K562 (cell line): ENCODE measurements at regions not wholly inside any gene's neighbourhood (a gene's known extent, or its start where the extent isn't known, plus 50 kb on each side); places are given as distances from the start of the nearest gene placed in this dataset.

ENCODE experiments used
- ETV5 ChIP-seq: sonication (generic); formaldehyde crosslinking; IDR thresholded peaks from 2 replicates; pipeline ENCODE4 v1.4.0; 2020; ENCODE audit warnings: low read depth, mild to moderate bottlenecking, missing genetic modification reagents
- ZBTB7A ChIP-seq: IDR thresholded peaks from 2 replicates; pipeline ENCODE4 v1.6.1; 2011; ENCODE audit warnings: low read depth, mild to moderate bottlenecking, low read length, moderate library complexity, borderline replicate concordance; ENCODE audit not compliant: control insufficient read depth
- TF ChIP-seq, protein P1 (sequence below): sonication (generic); formaldehyde crosslinking; IDR thresholded peaks from 2 replicates; pipeline ENCODE4 v1.8.0; 2023; ENCODE audit warnings: missing genetic modification reagents, mild to moderate bottlenecking, borderline replicate concordance
- TF ChIP-seq, protein P2 (sequence below): fragments of 150-350 bp; conservative IDR thresholded peaks from 2 replicates; pipeline ENCODE4 v1.6.1; 2014; ENCODE audit warnings: low read length
- TF ChIP-seq, protein P3 (sequence below): fragments of 250-450 bp; sonication (Bioruptor Pico); IDR thresholded peaks from 2 replicates; pipeline ENCODE4 v1.8.0; 2022; ENCODE audit warnings: moderate library complexity, mild to moderate bottlenecking, inconsistent platforms

DNA sequence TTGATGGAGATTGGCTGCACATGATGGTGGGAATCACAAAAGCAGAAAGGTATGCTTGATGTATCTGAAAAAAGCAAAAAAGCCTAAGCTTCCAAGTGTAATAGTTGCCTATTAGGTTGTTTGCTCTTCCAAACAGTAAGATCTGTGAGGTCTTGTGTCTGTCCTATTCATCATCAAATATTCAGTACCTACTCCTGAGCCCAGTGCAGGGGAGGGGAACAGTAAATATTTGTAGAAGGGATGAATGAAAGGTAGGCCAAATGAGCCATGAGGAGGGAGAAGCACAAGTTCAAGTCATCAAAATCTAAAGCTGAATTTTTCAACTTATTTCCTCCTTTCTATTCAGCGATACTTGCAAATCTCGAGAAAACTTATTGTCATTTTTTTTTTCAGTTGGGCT is 153.2 kb upstream of the ETAA1 start (continued):
- TF ChIP-seq, protein P1, sequence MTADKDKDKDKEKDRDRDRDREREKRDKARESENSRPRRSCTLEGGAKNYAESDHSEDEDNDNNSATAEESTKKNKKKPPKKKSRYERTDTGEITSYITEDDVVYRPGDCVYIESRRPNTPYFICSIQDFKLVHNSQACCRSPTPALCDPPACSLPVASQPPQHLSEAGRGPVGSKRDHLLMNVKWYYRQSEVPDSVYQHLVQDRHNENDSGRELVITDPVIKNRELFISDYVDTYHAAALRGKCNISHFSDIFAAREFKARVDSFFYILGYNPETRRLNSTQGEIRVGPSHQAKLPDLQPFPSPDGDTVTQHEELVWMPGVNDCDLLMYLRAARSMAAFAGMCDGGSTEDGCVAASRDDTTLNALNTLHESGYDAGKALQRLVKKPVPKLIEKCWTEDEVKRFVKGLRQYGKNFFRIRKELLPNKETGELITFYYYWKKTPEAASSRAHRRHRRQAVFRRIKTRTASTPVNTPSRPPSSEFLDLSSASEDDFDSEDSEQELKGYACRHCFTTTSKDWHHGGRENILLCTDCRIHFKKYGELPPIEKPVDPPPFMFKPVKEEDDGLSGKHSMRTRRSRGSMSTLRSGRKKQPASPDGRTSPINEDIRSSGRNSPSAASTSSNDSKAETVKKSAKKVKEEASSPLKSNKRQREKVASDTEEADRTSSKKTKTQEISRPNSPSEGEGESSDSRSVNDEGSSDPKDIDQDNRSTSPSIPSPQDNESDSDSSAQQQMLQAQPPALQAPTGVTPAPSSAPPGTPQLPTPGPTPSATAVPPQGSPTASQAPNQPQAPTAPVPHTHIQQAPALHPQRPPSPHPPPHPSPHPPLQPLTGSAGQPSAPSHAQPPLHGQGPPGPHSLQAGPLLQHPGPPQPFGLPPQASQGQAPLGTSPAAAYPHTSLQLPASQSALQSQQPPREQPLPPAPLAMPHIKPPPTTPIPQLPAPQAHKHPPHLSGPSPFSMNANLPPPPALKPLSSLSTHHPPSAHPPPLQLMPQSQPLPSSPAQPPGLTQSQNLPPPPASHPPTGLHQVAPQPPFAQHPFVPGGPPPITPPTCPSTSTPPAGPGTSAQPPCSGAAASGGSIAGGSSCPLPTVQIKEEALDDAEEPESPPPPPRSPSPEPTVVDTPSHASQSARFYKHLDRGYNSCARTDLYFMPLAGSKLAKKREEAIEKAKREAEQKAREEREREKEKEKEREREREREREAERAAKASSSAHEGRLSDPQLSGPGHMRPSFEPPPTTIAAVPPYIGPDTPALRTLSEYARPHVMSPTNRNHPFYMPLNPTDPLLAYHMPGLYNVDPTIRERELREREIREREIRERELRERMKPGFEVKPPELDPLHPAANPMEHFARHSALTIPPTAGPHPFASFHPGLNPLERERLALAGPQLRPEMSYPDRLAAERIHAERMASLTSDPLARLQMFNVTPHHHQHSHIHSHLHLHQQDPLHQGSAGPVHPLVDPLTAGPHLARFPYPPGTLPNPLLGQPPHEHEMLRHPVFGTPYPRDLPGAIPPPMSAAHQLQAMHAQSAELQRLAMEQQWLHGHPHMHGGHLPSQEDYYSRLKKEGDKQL (CRISPR knock-in tag), result no peak
- TF ChIP-seq, protein P2, sequence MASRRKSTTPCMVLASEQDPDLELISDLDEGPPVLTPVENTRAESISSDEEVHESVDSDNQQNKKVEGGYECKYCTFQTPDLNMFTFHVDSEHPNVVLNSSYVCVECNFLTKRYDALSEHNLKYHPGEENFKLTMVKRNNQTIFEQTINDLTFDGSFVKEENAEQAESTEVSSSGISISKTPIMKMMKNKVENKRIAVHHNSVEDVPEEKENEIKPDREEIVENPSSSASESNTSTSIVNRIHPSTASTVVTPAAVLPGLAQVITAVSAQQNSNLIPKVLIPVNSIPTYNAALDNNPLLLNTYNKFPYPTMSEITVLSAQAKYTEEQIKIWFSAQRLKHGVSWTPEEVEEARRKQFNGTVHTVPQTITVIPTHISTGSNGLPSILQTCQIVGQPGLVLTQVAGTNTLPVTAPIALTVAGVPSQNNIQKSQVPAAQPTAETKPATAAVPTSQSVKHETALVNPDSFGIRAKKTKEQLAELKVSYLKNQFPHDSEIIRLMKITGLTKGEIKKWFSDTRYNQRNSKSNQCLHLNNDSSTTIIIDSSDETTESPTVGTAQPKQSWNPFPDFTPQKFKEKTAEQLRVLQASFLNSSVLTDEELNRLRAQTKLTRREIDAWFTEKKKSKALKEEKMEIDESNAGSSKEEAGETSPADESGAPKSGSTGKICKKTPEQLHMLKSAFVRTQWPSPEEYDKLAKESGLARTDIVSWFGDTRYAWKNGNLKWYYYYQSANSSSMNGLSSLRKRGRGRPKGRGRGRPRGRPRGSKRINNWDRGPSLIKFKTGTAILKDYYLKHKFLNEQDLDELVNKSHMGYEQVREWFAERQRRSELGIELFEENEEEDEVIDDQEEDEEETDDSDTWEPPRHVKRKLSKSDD, result no peak
- no peak for TF ChIP-seq ETV5 (CRISPR knock-in tag)
- no peak for TF ChIP-seq ZBTB7A
- TF ChIP-seq, protein P3, sequence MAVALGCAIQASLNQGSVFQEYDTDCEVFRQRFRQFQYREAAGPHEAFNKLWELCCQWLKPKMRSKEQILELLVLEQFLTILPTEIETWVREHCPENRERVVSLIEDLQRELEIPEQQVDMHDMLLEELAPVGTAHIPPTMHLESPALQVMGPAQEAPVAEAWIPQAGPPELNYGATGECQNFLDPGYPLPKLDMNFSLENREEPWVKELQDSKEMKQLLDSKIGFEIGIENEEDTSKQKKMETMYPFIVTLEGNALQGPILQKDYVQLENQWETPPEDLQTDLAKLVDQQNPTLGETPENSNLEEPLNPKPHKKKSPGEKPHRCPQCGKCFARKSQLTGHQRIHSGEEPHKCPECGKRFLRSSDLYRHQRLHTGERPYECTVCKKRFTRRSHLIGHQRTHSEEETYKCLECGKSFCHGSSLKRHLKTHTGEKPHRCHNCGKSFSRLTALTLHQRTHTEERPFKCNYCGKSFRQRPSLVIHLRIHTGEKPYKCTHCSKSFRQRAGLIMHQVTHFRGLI (CRISPR knock-in tag), result no peak
